Stimulated activated CD8-positive, alpha-beta memory T cell treated with anti-CD3 and anti-CD28 coated beads, Interleukin-7, amount 100 ng/mL, for 4 hours (primary cell): ENCODE measurements at regions not wholly inside any gene's neighbourhood (a gene's known extent, or its start where the extent isn't known, plus 50 kb on each side); places are given as distances from the start of the nearest gene placed in this dataset.
"Not testable (repeated sequence)": the region's sequence is repeated elsewhere in the genome, so short reads cannot be mapped to it uniquely, and the experiment has no call there.

ENCODE experiments used
- DNase-seq, 2 donors: peaks; one replicate each; pipeline ENCODE4 v3.0.0-alpha.2; 2020; ENCODE audit warnings: low read depth in 2 of 2

DNA sequence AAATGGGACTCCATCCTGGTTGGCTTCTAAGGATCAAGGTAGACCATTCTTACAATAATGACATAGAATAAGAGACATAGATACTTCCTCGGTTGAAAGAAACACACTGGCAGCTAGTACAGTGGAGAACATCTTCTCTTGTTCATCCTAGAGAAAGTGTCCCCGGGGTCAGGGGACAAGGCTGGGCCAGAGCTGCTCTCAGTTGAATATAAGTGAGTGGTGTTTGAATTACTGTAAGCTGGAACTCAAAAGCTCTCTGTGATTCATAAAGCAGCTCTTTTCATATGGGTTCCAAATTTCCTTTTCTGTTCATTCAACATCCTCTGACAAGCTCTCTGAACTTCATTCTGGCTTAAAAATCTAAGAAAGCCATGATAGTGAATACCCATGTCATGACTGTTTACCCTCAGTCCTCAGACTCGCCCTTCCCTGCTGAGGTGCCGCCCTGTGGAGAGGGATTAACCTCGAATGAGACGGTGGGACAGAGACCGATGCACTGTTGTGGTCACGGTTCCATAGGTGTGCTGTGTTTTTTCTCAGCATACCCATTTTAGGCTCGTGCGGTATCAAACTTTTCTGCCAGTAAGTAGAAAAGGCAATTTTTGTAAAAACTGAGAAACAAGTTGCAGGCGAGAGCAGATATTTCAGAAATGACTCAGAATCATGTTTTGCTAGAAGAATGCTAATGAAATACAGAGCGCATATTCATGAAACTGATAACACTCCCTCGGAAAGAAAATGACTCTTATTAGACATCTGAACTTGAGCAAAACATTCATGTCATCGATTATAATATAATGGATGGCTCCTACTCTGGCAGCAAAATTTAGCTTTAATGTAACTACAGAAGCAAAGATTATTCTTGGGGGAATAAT lies 351.1 kb downstream of the ANAPC1 start:
- not testable (repeated sequence) for DNase-seq

DNA sequence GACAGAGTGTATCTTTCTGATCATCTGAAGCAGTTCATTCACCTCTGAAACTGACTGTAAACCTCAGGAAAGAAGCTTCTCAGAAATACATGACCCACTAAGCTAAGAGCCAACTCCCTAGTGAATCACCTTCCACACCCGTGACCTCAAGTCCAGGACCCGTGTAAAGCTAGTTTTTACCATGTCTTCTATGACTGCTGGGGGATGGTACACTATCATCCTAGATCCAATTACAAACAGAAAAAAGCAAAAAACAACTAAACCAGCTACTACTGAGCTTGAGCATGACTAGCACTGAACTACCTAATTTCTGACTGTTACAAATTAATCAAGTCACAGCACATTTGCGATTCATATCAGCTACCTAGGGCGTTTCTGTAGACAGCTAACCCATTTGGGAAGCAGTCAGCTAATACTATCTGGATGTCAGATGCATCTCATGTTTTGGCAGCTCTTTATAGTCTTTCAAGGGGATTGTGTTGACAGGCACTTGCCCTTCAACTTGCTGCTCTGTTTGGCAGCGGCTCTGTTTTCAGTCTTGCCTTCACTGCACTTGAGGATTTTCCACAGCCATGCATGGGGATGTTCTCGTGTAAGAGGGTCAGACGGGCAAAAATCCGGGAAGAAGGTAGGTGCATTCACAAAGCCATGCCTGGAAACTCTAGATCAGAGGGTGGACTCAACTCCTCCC lies 350.3 kb downstream of the ANAPC1 start:
- DNase-seq, result not testable (repeated sequence)

DNA sequence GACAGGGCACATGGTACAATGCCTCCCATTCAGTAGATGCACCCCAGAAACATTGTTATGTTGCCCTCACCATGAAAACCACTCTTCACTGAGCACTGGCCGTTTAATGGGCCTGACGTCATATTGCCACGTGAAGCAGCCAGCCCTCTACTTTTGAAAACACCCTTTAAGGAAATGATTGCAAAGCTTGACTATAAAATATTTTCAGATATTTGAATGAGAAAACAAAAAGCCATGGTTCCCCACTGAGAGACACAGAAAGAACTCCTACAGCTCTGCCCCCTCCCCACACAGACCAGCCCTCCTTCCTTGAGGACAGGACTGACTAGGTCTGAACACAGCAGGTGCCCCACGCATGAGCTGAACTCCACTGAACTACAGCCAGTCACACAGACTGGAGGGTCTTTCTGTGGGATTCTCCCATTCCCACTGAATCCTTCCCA lies 349.1 kb downstream of the ANAPC1 start:
- no peak for DNase-seq

GRCh38 chr2:111535404-111535803 lies 348.6 kb downstream of the ANAPC1 start:
- DNase-seq, result no peak

DNA sequence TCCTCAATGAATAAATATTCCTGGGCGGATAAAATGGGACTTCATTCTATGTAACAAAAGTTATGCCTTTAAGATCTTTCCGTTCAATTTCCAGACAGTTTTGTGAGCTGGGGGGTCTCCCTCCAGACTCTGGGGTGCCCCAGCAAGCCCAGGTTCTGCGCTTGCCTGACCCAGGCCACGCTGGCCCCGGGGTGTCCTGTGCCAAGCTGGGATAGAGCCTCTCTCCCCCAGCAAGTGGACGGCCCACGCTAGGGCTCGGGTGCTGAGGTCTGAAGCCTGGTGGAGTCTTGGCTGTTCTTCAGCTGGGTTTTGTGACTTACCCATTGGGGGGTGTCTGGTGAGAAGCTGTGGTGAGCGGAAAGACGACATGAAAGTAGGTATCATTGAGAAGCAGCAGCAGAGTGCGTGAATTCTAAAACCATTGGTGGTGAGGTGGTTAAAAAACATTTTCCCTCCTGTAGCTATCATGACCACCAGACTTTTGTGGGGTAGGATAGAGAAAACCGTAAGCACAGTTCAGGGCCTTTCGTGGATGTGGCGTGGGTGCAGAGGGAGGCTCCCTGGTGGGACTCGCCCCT lies 346.8 kb downstream of the ANAPC1 start:
- no peak for DNase-seq

- not testable (repeated sequence) for DNase-seq
Measured at GRCh38 chr2:111539991-111540390, 344.0 kb downstream of the ANAPC1 start.

DNA sequence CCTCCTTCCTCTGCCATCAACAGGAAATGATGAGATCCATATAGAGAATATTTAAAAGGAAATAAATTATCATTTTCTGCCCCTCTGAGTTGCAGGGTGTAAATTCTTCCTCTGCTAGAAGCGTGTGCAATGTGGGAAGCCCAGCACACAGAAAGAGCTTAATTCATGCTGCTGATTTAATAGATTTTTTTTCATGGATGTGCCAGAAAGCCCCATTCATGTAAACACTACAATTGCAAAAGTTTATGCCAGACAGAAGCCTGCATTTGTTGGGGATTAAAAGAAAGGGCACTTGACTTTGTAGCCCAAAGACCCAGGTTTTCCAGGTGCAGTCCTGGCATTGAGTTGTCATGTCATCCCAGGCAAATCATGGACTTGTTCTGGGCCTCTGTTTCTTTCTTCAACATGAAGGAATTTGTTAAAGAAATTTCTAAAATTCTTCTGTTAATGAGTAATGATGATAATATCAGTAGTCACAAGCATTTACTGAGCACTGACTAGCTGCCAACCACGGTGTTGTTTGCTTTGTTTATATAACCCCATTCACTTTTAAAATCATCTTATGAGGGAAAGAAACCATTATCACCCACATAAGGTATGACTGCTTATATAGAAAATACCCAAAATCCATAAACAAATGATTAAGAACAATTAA lies 341.7 kb downstream of the ANAPC1 start:
- DNase-seq, result not testable (repeated sequence)

DNA sequence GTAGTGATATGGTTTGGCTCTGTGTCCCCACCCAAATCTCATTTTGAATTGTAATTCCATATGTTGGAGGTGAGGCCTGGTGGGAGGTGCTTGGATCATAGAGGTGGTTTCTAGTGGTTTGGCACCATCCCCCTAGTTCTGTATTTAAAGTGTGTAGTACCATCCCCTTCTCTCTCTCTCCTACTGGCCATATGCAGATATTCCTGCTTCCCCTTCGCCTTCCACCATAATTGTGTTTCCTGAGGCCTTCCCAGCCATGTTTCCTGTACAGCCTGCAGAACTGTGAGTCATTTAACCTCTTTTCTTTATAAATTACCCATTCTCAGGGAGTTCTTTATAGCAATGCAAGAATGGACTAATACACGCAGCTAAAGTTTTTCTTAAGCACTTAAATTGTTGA lies 340.0 kb downstream of the ANAPC1 start:
- not testable (repeated sequence) for DNase-seq

GRCh38 chr2:111545723-111546431 lies 338.1 kb downstream of the ANAPC1 start:
- DNase-seq, result not testable (repeated sequence)

GRCh38 chr2:111546578-111546977 lies 337.4 kb downstream of the ANAPC1 start:
- DNase-seq, result not testable (repeated sequence)

DNA sequence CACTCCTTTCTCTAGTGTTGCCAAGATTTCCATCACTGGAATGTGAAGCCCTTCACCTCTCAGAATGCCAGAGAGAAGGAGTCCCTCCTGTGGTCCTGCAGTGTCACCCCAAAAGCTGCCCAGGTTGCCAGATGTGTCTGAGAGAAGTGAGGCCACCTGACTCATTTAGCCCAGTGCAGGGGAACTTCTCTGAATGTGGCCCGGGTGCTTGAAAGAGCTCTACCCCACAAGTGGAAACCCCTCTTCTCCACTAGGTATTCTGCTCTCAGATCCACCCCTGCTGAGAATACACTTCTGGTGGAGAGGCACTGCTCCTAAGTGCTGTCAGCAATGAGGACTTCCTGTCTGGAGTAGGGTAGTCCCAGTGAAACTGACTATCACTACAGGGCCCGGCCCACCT lies 334.8 kb downstream of the ANAPC1 start:
- DNase-seq, result not testable (repeated sequence)

GRCh38 chr2:111551428-111551827 lies 332.6 kb downstream of the ANAPC1 start:
- not testable (repeated sequence) for DNase-seq

DNA sequence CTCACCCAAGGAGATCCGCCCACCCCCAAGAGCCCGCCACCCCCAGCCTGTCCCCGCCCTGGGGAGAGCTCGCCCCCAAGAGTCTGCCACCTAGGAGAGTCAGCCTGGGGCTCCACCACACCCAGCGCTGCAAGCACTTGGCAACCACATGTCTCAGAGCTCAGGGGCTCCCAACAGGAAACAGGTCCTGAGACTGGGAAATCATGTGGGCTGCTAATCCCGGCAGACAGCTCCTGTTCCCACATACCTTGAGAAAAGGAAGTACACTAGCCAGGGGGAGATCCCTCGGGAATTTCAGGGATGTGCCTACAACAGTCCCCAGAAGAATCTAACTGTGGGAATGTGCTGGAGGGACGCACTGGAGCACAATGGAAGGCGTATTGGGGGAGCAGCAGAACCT lies 331.4 kb downstream of the ANAPC1 start:
- not testable (repeated sequence) for DNase-seq

GRCh38 chr2:111559301-111559700 lies 324.7 kb downstream of the ANAPC1 start:
- DNase-seq, result not testable (repeated sequence)

GRCh38 chr2:111559814-111560213 lies 324.2 kb downstream of the ANAPC1 start:
- DNase-seq, result not testable (repeated sequence)

DNA sequence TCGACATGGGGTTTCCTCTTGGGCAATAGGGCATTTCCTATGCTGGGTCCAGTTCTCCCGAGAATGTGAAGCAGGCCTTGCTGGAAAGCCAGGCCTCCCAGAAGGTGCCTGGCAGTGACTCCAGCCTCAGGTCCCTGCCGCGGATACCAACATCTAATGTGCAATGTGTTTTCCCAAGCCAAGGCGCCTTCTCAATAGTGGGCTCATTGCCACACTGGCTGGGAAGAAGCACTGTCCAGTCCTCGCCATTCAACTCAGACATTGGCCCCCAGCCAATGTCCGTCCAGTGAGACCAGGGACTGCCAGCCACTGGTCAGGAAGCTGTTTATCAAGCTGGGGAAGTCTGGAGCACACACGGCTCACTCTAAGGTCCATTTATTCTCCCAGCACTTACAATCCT lies 317.9 kb downstream of the ANAPC1 start:
- DNase-seq, result not testable (repeated sequence)

DNA sequence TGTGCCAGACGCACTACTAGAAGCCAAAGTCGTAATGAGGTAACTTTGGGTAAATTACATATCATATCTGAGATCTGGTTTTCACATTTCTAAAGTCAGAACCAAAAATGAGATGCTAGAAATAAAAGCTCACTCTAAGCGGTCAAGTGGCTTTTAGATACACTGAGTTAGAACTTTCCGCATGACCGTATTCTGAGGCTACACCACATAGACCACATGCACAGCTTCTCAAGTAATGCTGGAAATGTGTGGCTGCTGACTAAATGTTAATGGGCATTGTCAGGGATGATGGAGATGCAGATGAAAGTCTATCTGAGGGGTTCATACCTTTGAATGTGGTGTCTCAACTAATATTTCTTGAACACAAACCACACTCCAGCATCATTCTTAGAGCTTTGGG lies 316.8 kb downstream of the ANAPC1 start:
- not testable (repeated sequence) for DNase-seq

- not testable (repeated sequence) for DNase-seq
Measured at GRCh38 chr2:111569356-111570199, 314.4 kb downstream of the ANAPC1 start.

GRCh38 chr2:111570300-111571114 lies 313.5 kb downstream of the ANAPC1 start:
- DNase-seq, result not testable (repeated sequence)
